ENCODE measurements at regions not wholly inside any gene's neighbourhood (a gene's known extent, or its start where the extent isn't known, plus 50 kb on each side); places are given as distances from the start of the nearest gene placed in this dataset.

DNA sequence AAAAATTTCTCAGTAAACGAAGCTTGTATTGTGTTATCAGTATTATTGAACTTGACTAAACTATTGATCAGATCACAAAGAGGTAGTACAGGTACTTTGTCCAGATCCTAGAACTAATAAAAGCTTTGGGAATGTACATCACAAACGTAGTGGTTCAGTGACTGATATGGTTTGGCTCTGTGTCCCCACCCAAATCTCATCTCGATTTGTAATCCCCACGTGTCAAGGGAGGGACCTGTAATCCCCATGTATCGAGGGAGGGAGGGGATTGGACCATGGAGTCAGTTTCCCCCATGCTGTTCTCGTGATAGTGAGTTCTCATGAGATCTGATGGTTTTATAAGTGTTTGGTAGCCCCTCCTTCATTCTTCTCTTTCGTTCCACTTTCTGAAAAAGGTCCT is 100.9 kb downstream of the ARRDC3 start:
- TF ChIP-seq, protein P1, sequence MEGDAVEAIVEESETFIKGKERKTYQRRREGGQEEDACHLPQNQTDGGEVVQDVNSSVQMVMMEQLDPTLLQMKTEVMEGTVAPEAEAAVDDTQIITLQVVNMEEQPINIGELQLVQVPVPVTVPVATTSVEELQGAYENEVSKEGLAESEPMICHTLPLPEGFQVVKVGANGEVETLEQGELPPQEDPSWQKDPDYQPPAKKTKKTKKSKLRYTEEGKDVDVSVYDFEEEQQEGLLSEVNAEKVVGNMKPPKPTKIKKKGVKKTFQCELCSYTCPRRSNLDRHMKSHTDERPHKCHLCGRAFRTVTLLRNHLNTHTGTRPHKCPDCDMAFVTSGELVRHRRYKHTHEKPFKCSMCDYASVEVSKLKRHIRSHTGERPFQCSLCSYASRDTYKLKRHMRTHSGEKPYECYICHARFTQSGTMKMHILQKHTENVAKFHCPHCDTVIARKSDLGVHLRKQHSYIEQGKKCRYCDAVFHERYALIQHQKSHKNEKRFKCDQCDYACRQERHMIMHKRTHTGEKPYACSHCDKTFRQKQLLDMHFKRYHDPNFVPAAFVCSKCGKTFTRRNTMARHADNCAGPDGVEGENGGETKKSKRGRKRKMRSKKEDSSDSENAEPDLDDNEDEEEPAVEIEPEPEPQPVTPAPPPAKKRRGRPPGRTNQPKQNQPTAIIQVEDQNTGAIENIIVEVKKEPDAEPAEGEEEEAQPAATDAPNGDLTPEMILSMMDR (IDR thresholded peaks at IDR 0.05): no peak
- Histone ChIP-seq H3K4me1 (no peaks in the 10 kb centered on the region), H3K36me3 (ENCODE audit: low read depth, missing control alignments) (no peaks in the 10 kb centered on the region), H3K27me3 (no peaks in the 10 kb centered on the region), H3K9me3 (no peaks in the 10 kb centered on the region), H3K4me3 (no peak overlapping the region), H3K27ac (no peak overlapping the region)
- WGBS, 2 donors: 90 to 94% methylated on average over 7 of the region's 7 CpGs
- intact Hi-C loops (cut with DNase I; ENCODE audit: low total_unique reads): no loop called here
- DNase-seq: no peak

DNA sequence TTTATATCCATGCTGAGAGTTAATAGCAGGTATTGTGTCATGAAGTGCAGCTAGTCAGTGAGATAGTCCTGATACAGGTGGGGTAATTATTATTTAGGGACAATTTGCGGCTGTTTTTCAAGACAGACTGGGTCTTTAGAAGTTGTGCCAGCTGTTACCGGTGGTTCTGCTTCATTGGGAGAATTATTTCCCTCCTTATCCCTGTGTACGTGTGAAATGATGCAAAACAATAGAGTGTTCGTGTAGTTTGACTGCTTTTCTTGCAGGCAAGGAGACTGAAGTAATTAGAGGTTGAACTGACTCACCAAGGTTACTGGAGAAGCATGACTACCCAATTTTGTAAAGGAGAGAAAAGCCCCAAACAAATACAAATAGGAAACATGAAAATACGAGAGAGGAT is 101.7 kb downstream of the ARRDC3 start:
- DNase-seq: no peak
- Histone ChIP-seq H3K27me3 (no peaks in the 10 kb centered on the region), H3K4me1 (no peaks in the 10 kb centered on the region), H3K36me3 (ENCODE audit: low read depth, missing control alignments) (no peaks in the 10 kb centered on the region), H3K9me3 (no peaks in the 10 kb centered on the region), H3K27ac (peak overlapping the region in 1 of 2 donors; percentile 85), H3K4me3 (peak overlapping the region in 1 of 2 donors; percentile 67)
- WGBS, 2 donors: 27 to 29% methylated on average over 5 of the region's 5 CpGs
- intact Hi-C loops (cut with DNase I; ENCODE audit: low total_unique reads): no loop called here
- TF ChIP-seq, protein P1 (IDR thresholded peaks at IDR 0.05): no peak
- no peak for TF ChIP-seq POLR2A (IDR thresholded peaks at IDR 0.05)

DNA sequence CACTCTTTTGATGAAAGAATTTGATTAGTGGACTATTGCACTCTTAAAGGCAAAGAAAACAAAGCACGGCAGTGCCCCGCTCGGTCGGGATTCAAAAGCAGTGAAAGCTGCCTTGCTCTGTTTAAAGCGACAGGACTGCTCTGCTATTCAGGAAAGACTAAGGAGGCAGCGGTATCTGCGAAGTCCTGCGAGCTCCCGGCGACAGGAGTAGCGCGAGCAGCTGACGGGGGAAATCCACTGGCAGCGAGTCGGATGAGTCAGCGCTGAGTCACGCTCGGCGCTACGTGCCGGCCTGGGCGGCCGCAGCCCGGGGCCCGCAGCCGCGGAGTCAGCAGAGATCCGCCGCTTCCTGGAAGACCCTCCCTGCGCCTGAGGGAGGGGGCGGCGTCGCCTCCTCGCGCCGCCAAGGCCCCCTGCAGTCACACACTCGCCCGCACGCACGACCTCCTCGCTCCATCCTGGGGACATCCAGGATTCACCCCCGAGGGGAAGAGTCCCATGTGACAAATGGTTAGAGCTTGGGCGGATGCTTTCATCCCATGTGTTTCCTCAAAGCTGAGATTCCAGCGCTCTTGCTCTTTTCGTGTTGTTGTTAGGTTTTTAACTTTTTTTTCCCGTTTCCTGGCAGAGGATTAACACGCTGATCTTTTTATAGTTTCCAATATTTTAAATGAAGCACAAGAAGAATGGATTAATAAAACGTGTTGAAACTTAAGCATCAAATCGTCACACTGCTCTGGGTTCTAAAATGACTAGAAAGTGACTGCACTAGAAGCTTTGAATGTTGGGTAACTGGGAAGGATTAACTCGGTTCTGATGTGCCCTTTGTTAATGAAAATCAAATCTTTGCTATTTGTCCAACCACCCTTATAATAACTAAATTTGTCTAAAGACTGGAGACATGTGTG is 102.5 kb downstream of the ARRDC3 start:
- TF ChIP-seq, protein P1 (IDR thresholded peaks at IDR 0.05): no peak
- no peak for TF ChIP-seq POLR2A (IDR thresholded peaks at IDR 0.05)
- Histone ChIP-seq H3K27ac (peak overlapping the region; percentile 83 to 85), H3K27me3 (no peaks in the 10 kb centered on the region), H3K4me3 (peak overlapping the region; percentile 64 to 67), H3K9me3 (no peaks in the 10 kb centered on the region), H3K36me3 (ENCODE audit: low read depth, missing control alignments) (no peaks in the 10 kb centered on the region), H3K4me1 (no peaks in the 10 kb centered on the region)
- DNase-seq: peak; percentile 93
- intact Hi-C loops (cut with DNase I; ENCODE audit: low total_unique reads): no loop called here
- 0 to 1% methylated on average over 38 to 48 of the region's 50 CpGs for WGBS, 2 donors

DNA sequence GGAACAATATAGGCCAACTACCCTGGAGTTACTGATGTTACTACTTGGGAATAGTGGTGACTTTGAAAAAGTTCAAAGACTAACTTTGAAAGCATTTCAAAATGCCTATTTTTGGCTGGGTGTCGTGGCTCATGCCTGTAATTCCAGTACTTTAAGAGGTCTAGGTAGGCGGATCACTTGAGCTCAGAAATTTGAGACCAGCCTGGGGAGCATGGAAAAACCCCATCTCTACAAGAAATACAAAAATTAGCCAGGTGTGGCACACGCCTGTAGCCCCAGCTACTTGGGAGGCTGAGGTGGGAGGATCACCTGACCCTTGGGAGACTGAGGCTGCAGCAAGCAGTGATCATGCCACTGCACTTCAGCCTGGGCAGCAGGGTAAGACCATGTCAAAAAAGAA is 105.3 kb downstream of the ARRDC3 start:
- no peaks in the 10 kb centered on the region for H3K36me3 ChIP-seq (ENCODE audit: low read depth, missing control alignments)
- no peak overlapping the region for H3K4me3 ChIP-seq
- WGBS, 2 donors: 76 to 88% methylated on average over 3 of the region's 3 CpGs
- no peaks in the 10 kb centered on the region for H3K4me1 ChIP-seq
- no peak for TF ChIP-seq POLR2A (IDR thresholded peaks at IDR 0.05)
- TF ChIP-seq, protein P1 (IDR thresholded peaks at IDR 0.05): no peak
- intact Hi-C loops (cut with DNase I; ENCODE audit: low total_unique reads): no loop called here
- no peaks in the 10 kb centered on the region for H3K27me3 ChIP-seq
- H3K27ac ChIP-seq: no peak overlapping the region
- no peak for DNase-seq
- H3K9me3 ChIP-seq: no peaks in the 10 kb centered on the region
